Spinal cord (tissue), 9 donors: ENCODE measurements at regions not wholly inside any gene's neighbourhood (a gene's known extent, or its start where the extent isn't known, plus 50 kb on each side); places are given as distances from the start of the nearest gene placed in this dataset.

ENCODE experiments used
- DNase-seq, 6 donors: peaks; one replicate each; pipeline versions ENCODE4 v3.0.0 to v3.0.0-alpha.2; 2013 to 2015; ENCODE audit warnings: low spot score in 6 of 6, low read depth in 4 of 6
- H3K27ac ChIP-seq: one replicate; pipeline ENCODE4 v1.5.1; 2013; ENCODE audit warnings: low read depth, low read length, control low read depth
- H3K27me3 ChIP-seq: one replicate; pipeline ENCODE4 v1.6.1; 2013; ENCODE audit warnings: low read length; ENCODE audit not compliant: control insufficient read depth, insufficient read depth
- H3K36me3 ChIP-seq: one replicate; pipeline ENCODE4 v1.6.1; 2013; ENCODE audit warnings: low read length; ENCODE audit not compliant: control insufficient read depth, insufficient read depth
- H3K4me1 ChIP-seq: one replicate; pipeline ENCODE4 v1.6.1; 2013; ENCODE audit warnings: low read length; ENCODE audit not compliant: control insufficient read depth, insufficient read depth
- H3K4me3 ChIP-seq: one replicate; pipeline ENCODE4 v1.5.1; 2013; ENCODE audit warnings: low read depth, low read length, control low read depth
- H3K9me3 ChIP-seq: one replicate; pipeline ENCODE4 v1.6.1; 2013; ENCODE audit warnings: low read length; ENCODE audit not compliant: control insufficient read depth, insufficient read depth
- WGBS: methylation state at CpG from one replicate; pipeline ENCODE4 v1.1.5; 2013; ENCODE audit warnings: missing lambda C conversion rate; ENCODE audit not compliant: insufficient coverage; 5-methylcytosine and 5-hydroxymethylcytosine counted together
- donor health status: healthy.

GRCh38 chr1:4980211-4980610, 325.8 kb downstream of the AJAP1 start:
- no peak for DNase-seq
- Histone ChIP-seq H3K9me3 (no peaks in the 10 kb centered on the region), H3K36me3 (no peaks in the 10 kb centered on the region), H3K27ac (no peak overlapping the region), H3K4me1 (peaks cover 12% of the 10 kb centered on the region), H3K27me3 (no peaks in the 10 kb centered on the region), H3K4me3 (no peak overlapping the region)
- WGBS, result 94% methylated on average over 6 of the region's 6 CpGs

- WGBS, result 78% methylated on average over 19 of the region's 19 CpGs
- Histone ChIP-seq H3K27ac (no peak overlapping the region), H3K27me3 (no peaks in the 10 kb centered on the region), H3K4me3 (no peak overlapping the region), H3K4me1 (peaks cover 12% of the 10 kb centered on the region), H3K9me3 (no peaks in the 10 kb centered on the region), H3K36me3 (no peaks in the 10 kb centered on the region)
- no peak for DNase-seq
Measured at GRCh38 chr1:4978660-4979390, 324.4 kb downstream of the AJAP1 start.

GRCh38 chr1:4977701-4978100, 323.3 kb downstream of the AJAP1 start:
- H3K4me3 ChIP-seq, result no peak overlapping the region
- WGBS, result 67% methylated on average over 10 of the region's 11 CpGs
- no peak for DNase-seq

GRCh38 chr1:4976859-4977440, 322.5 kb downstream of the AJAP1 start:
- Histone ChIP-seq H3K4me1 (peaks cover 12% of the 10 kb centered on the region), H3K4me3 (no peak overlapping the region), H3K27me3 (no peaks in the 10 kb centered on the region), H3K27ac (no peak overlapping the region), H3K9me3 (no peaks in the 10 kb centered on the region), H3K36me3 (no peaks in the 10 kb centered on the region)
- DNase-seq, result no peak
- WGBS, result no CpG with 5 or more reads among the region's 15 CpGs

More at GRCh38 chr1:4977701-4978100, 323.3 kb downstream of the AJAP1 start:
- Histone ChIP-seq H3K27me3 (no peaks in the 10 kb centered on the region), H3K27ac (no peak overlapping the region), H3K36me3 (no peaks in the 10 kb centered on the region), H3K4me1 (peaks cover 12% of the 10 kb centered on the region), H3K9me3 (no peaks in the 10 kb centered on the region)

- no peak for DNase-seq
- Histone ChIP-seq H3K4me3 (no peak overlapping the region), H3K27ac (no peak overlapping the region), H3K27me3 (no peaks in the 10 kb centered on the region), H3K36me3 (no peaks in the 10 kb centered on the region), H3K4me1 (peaks cover 12% of the 10 kb centered on the region), H3K9me3 (no peaks in the 10 kb centered on the region)
- 69% methylated on average over 8 of the region's 8 CpGs for WGBS
Measured at GRCh38 chr1:4975856-4976255, 321.4 kb downstream of the AJAP1 start.

GRCh38 chr1:4974981-4975685, 320.7 kb downstream of the AJAP1 start:
- WGBS, result 74% methylated on average over 8 of the region's 12 CpGs
- no peak overlapping the region for H3K4me3 ChIP-seq
- peak in 1 of 6 donors; percentile 53 for DNase-seq

GRCh38 chr1:4973341-4973740, 318.9 kb downstream of the AJAP1 start:
- no peaks in the 10 kb centered on the region for H3K27me3 ChIP-seq
- peaks cover 4% of the 10 kb centered on the region for H3K4me1 ChIP-seq
- H3K27ac ChIP-seq, result no peak overlapping the region
- DNase-seq, result no peak
- H3K4me3 ChIP-seq, result no peak overlapping the region
- 95% methylated on average over 10 of the region's 10 CpGs for WGBS
- no peaks in the 10 kb centered on the region for H3K9me3 ChIP-seq
- H3K36me3 ChIP-seq, result no peaks in the 10 kb centered on the region

More at GRCh38 chr1:4974981-4975685, 320.7 kb downstream of the AJAP1 start:
- Histone ChIP-seq H3K27me3 (no peaks in the 10 kb centered on the region), H3K36me3 (no peaks in the 10 kb centered on the region), H3K27ac (no peak overlapping the region), H3K4me1 (peaks cover 12% of the 10 kb centered on the region), H3K9me3 (no peaks in the 10 kb centered on the region)

- WGBS, result 94% methylated on average over 11 of the region's 12 CpGs
- DNase-seq, result no peak
- no peaks in the 10 kb centered on the region for H3K27me3 ChIP-seq
- H3K4me3 ChIP-seq, result no peak overlapping the region
- H3K9me3 ChIP-seq, result no peaks in the 10 kb centered on the region
- no peaks in the 10 kb centered on the region for H3K36me3 ChIP-seq
- peaks cover 4% of the 10 kb centered on the region for H3K4me1 ChIP-seq
- no peak overlapping the region for H3K27ac ChIP-seq
Measured at GRCh38 chr1:4972761-4973320, 318.4 kb downstream of the AJAP1 start.

- no peak overlapping the region for H3K27ac ChIP-seq
- H3K4me1 ChIP-seq, result no peaks in the 10 kb centered on the region
- H3K9me3 ChIP-seq, result no peaks in the 10 kb centered on the region
- H3K36me3 ChIP-seq, result no peaks in the 10 kb centered on the region
- DNase-seq, result no peak
- WGBS, result 97% methylated on average over 3 of the region's 3 CpGs
- H3K4me3 ChIP-seq, result no peak overlapping the region
- H3K27me3 ChIP-seq, result no peaks in the 10 kb centered on the region
Measured at GRCh38 chr1:4971666-4972065, 317.3 kb downstream of the AJAP1 start.
